DMS 273 (cell line): ENCODE measurements at regions not wholly inside any gene's neighbourhood (a gene's known extent, or its start where the extent isn't known, plus 50 kb on each side); places are given as distances from the start of the nearest gene placed in this dataset.
"Not testable (repeated sequence)": the region's sequence is repeated elsewhere in the genome, so short reads cannot be mapped to it uniquely, and the experiment has no call there.

Experiments
- DNase-seq: peaks from one replicate; lab custom pipeline; 2025; ENCODE audit not compliant: unreplicated experiment; lab: John Stamatoyannopoulos, UW

DNA sequence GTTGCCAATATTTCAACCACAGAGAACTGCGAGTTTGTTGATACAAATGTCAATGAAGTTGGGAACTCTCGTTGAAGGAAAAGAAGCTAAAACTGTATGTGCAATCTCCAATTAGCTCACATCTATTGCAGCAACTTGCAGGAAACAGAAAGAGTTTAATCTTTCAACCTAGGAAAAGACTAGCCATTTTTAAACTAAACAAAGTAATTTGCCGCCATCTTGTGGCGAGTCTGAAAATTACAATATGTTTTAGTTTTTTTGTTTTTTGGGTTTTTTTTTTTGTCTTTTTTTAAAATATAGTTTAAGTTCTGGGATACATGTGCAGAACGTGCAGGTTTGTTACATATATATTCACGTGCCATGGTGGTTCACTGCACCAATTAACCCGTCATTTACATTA is 131.2 kb upstream of the FOXG1 start:
- DNase-seq = peak; percentile 42

DNA sequence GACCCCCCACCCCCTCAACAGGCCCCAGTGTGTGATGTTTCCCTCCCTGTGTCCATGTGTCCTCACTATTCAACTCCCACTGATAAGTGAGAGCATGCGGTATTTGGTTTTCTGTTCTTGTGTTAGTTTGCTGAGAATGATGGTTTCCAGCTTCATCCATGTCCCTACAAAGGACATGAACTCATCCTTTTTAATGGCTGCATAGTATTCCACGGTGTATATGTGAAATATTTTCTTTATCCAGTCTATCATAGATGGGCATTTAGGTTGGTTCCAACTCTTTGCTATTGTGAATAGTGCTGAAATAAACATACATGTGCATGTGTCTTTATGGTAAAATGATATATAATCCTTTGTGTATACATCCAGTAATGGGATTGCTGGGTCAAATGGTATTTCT is 130.8 kb upstream of the FOXG1 start:
- not testable (repeated sequence) for DNase-seq

DNA sequence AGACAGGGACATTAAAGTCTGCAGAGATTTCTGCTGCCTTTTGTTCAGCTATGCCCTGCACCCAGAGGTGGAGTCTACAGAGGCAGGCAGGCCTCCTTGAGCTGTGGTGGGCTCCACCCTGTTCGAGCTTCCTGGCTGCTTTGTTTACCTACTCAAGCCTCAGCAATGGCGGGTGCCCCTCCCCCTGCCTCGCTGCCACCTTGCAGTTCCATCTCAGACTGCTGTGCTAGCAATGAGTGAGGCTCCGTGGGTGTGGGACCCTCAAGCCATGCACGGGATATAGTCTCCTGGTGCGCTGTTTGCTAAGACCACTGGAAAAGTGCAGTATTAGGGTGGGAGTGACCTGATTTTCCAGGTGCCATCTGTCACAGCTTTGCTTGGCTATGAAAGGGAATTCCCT is 125.4 kb upstream of the FOXG1 start:
- DNase-seq = not testable (repeated sequence)

DNA sequence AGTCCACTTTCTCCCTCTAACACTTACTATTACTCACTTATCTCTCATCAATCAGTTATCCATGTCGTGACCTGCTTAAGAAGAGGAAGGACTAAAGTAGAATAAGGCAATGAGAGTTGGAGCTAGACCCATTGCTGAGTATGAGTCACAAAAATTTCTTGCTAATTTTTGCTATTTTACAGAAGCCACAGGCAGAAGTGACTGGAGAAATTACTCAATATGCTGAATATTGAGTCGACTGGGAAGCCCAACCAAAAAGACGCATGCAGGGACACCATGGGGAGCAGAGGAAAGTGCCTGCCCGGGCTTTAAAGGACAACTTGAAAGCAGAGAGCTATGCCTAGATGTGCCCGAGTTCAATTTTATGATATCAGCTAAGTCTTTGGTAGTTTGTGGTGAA is 115.4 kb upstream of the FOXG1 start:
- no peak for DNase-seq

DNA sequence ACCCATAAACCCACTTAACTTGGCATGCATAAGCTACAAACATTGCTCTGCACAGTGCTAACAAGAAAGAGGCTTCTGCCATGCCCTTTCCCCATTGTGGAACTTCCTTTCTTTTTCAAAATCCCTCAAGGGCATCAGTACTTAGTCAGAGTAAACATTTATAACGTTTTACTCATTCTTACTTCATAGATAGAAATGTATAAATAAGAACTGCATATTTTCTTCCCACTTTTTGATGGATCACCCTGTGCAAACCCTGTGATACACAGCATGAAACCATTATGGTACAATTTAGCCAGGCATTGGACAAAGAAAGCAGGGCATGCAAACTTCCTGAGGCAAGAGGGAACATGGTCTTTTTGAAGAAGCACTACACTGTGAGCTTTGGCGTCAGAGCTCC is 113.8 kb upstream of the FOXG1 start:
- DNase-seq = no peak

DNA sequence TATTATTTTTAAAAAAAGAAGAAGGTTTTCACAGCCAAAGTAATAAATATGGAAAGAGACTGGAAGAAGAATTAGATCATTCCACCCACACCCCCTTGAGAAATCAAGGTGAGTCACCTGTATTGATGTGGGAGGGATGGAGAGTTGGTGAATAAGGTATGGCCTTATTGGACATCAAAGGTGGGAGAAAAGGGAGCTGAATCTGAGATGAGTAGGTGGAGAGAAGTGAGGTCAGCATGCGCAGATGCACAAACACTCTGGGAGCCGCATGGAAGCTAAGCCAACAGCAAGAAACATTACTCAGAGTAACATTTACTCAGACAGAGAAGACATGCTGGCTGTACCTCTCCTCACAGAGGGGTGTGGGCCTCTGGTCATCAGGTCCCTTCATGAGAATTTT is 113.1 kb upstream of the FOXG1 start:
- no peak for DNase-seq

DNA sequence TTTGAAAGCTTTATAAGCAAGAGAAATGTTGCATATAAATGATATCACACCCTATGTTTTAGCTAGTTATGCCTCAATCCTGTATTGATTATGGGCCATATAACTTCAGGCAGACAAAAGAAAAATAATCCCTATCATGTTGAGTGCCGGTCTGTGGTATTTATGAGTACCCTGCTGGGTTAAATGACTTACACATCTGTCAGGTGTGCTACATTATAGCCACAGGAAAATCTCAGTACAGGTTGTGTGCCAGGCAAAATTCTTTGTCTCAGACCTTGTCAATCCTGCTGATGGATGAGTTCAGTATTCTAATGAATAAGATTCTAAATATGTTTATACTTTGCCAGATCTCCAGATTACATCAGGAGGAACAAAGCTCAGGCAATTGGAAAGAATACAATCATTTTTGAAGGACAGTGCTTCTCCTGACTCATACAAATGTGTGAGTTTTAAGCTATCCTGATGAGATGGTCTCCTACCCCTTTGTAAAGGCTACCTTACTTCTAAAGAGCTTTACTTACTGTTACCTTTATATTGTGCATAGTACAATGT is 109.8 kb upstream of the FOXG1 start:
- DNase-seq = no peak

DNA sequence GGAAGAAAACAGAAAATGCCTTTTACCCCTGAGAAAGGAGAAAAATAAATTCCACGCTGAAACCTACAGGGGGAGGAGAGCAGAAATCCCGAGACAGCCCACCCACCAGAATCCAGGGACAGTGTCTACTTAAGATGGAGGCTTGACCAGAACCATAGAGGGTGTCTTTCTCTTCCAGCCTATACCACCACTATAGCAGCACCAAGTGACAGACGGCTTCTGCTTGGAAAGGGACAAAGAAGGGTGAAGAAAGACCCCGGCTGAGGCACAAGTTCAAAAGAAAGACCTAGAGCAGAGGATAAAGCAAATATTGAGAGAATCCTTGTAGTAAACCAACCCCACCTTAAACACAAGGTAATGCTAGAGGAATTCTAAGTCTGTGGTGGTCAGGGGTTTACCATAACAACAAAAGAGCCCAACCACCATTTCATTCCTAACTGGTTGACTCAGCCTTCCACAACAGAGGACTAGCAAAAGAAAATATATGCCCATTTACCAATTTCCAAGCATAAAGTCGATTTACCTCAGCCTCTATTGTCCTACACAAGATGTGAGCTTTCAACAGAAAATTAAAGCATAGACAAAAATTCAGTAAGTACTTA is 105.3 kb upstream of the FOXG1 start:
- DNase-seq = no peak

DNA sequence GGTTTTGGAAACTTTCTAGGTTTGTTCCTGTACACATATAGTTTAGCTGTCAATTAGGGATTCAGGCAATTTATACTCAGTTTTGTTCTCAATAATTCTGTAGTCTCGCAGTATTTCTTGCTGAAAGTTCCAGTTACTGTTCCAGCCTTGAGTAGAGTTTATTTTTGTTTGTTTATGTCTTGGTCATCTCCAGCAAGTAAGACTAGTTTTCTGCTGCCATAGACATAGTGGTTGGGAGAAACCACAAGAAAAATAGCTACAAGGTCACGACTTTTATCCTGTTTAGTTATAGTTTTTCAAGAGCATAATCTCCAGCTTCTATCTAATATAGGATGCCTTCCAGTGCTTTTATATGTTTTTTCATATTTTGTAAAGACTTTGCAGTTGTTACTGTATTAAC is 99.6 kb upstream of the FOXG1 start:
- DNase-seq = no peak

DNA sequence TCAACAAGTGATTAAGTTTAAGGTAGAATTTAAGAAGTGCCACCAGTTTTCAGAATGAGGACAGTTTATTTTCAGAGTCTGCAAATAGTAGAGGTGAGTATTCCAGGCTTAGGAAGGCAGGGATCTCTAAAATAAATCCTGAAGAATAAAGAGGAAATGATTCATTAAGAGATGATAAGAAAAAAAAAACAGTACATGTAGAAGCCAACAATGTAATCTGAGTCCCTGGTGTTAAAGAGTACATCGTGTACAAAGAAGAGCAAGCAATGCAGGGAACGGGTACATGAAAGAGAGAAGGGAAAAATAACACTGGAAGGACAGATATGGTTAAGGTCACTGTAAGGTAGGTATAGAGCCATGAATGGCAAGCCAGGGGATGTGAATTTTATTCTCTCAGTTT is 95.2 kb upstream of the FOXG1 start:
- no peak for DNase-seq

DNA sequence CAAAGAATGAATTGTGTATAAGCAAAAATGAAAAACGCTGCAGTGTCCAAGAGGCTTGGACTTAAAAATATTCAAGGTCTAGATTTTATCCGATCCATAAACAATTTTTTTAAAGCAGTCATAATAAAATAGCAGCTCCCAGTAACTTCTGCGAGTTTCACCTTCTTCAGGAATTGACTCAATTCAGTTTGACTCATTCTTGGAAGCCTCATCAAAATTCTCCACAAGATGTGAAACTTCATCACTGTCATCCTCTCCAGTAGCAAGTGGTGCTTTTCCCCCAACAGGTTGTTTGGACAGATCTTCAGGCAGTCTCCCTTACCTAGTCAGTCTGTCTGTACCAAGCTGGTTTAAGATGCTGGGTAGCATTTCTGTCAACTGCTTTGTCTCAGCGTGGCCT is 93.5 kb upstream of the FOXG1 start:
- no peak for DNase-seq

DNA sequence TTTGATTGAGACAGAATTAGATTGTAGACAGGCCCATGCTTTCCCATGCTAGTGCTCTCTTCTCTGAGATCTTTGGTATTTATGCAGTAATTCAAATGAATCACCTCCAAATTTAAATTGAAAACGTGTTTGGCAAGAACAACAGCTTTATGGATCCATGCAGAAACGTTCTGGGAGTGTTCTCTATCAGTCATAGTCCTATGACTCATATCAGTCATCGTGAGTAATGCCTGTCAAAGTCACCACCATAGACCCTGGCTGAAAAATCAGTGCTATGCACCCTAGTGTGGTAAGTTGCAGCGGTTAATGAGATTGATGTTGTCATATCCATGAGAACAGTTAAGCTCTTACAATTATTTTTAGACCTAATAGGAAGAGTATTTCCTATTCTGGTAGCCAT is 90.1 kb upstream of the FOXG1 start:
- DNase-seq = no peak

DNA sequence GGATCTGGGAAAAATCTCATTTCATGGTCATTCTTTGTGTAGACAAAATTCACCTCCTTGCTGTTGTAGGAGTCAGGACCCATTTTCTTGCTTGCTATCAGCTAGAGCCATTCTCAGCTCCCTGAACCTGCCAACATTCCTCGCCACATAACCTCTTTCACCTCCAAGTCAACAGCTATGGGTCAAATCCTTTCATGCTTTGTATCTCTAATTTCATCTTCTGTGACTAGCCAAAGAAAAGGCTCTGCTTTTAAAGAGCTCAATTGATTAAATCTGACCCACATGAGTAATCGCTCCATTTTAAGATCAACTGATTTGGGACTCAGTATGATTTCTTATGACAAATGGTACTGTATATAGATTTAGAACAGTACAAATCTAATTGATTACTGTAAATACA is 89.2 kb upstream of the FOXG1 start:
- no peak for DNase-seq

DNA sequence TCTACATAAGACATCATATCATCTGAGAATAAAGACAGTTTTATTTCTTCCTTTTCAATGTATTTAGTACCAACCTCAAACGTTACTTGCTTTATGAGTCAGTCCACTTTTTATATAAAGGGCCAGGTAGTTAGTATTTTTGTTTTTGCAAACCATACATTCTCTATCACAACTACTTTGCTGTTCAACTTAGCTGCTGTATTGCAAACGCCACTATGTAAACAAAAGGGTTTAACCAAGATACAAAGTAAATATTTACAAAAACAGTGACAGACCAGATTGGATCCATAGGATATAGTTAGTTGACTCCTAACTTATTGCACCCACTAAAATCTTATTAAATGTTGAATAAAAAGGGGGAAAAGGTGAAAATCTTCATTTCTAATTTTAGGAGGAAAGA is 87.7 kb upstream of the FOXG1 start:
- DNase-seq = no peak

DNA sequence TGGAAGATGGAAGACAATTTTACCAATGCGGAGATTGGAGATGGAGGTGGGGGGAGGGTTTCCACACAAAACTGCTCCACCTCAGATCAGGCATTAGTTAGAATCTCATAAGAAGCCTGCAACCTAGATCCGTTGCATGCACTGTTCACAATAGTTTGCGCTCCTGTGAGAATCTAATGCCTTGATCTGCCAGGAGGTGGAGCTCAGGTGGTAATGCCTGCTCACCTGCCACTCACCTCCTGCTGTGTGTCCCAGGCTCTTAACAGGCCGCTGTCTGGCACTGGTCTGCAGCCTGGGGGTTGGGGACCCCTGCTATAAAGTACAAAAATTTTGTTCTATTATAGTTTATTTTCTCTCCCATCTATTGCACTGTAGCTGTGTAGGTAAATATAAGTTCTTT is 84.9 kb upstream of the FOXG1 start:
- no peak for DNase-seq

DNA sequence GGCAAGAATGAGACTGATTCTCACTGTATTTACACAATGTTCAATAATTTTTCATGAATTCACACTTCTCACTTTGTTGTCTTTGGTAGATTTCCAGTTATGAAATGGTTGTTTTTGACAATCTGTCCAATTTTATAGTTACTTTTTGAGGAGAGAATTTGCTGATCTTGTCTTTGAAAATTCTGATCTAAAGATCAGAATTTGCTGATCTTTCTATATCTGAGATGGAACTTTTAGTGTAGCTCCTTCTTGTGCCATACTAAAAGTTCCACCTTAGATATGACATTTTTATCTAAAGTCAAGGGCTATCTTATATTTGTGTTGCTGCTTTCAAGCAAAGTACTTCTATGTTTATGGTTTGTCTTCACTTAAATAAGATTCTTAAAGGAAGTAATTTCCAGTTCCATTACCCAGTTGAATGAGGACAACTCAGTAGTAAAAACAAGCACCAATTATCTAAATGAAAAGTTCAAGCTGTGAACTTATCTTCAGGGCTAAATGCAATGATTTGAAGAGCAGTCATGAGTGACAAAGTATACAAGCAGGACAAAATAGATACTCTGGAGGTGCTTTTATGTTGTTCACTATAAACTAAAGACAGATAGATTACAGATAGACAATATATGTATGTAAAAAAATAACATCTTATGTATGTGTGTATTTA is 76.4 kb upstream of the FOXG1 start:
- no peak for DNase-seq

DNA sequence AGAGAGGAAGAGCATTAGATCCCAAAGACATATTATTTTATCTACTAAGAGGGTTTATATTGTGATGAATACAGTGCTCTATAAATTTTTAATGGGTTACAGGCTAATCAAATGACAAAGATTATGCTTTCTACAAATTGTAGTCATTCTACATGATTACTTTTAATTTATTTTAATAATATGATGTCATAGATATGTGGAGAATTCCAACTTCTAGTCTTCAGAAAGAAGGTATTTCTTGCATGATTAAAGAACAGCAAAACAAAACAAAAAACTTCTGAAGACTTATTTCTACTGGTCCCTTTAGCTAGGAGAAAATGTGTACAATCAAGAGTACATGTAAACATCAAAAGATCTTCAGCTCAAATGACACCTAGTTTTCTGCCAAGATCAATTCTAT is 71.5 kb upstream of the FOXG1 start:
- DNase-seq = no peak

DNA sequence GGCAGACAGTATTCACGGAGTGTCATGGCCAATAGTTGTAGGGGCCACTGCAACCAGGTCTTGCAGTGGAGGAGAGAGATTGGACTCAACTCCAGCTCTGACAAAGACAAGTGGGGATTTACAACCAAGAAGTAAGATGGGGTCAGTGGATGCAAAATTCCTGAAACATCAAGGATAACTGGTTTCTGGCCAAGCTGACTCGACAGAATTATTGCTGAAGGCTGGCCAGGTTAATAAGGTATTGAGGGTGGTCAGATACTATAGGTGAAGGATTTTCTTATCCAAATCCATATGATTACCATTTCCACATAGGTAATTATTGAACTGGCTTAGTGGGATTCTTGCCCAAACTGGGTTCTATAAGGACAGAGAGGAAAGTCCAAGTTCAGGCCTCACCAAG is 64.9 kb upstream of the FOXG1 start:
- DNase-seq = no peak

DNA sequence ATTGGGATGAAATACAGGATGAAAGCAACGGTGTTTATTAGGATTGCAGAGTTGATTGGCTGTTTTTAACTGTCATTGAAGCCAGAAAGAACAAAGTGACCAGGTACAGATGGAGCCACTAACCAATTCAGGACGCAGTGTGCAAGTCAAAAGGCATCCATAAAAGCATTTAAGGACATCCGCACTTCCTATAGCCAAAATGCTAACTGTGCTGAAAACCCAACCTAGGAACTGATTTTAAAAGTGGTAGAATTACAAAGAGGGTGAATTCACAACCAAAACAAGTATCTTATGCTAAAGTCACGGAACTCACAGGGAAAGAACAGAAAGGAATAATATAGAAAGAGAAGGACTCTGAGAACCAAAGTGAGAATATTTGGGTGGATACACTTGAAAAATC is 63.1 kb upstream of the FOXG1 start:
- no peak for DNase-seq

DNA sequence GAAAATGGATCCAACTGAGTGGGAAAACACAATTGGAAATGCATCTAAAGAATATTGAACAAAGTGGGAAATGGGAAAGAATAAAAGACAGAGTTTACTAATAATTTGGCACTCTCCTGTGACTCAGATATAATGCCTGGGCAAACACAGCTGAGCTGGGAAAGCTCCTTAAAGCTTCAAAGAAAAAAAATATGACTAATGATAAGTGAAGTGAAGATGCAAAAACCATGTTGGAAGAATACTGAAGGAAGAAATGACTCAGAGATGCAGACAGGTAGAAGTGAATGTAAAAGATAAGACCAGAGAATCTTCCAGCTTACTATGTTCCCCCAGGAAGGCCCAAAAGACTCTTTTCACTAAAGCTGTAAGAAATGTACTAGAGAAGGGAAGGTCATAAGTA is 62.4 kb upstream of the FOXG1 start:
- DNase-seq = no peak

DNA sequence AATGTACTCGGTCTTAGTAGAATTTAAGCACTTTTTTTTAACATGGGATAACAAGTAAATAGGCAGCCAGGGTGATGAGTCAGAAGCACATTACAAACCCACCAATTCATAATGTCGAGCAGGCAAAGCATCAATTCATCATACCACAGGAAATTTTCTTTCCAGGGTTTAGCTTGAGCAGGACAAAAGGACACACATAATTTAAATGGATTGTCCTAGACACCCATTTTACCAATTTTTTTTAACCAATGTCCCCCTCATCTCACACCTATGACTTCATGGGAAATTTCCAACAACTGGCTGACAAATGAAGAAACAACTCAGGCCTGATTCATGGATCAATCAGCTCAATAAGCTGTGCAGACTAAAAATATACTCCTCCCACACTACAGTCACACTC is 58.8 kb upstream of the FOXG1 start:
- no peak for DNase-seq

DNA sequence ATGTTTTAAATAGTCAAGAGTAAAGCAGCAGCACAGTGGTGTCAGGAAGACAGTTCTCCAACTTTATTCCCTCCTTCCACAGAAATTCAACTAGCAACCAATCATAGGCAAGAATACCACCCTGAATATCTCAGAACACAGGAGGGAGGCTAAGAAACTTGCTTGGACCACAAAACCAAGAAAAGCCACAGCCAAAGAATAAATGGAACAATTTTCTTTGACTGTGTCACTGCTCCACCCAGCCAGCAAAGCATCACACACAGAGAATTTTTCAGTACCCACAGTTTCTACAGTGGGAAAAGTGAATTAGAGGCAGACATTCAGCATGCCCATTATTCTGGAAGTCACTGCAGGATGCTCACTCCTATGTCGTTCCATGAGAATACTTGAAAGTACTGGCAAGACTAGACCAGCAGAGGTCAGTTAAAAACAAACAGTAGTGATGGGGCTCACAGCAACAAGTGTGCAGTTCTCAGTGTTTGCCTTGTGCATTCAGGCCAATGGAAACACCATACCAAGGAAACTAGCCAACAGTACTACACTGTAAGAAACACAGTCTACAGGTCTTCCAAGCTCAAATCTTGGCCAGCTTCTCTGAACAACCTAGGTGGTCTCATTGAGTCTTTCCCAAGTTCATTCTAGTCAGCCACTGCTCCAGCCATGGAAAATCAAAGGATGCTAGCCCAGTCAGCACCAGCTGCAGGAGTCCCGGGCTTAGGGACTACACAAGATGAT is 56.8 kb upstream of the FOXG1 start:
- no peak for DNase-seq
